GM23248 (cell line): ENCODE measurements at regions not wholly inside any gene's neighbourhood (a gene's known extent, or its start where the extent isn't known, plus 50 kb on each side); places are given as distances from the start of the nearest gene placed in this dataset.

Experiments used
- EZH2 ChIP-seq: fragments of 200-600 bp; sonication (generic); IDR thresholded peaks from 2 replicates; pipeline ENCODE4 v1.6.1; 2018; ENCODE audit warnings: antibody characterized with exemption, mild to moderate bottlenecking; ENCODE audit not compliant: insufficient read depth, poor library complexity, severe bottlenecking
- EZH2phosphoT487 ChIP-seq: fragments of 200-600 bp; sonication (generic); IDR thresholded peaks from 2 replicates; pipeline ENCODE4 v1.6.1; 2018; ENCODE audit warnings: antibody characterized with exemption, moderate library complexity, mild to moderate bottlenecking, low read depth; ENCODE audit not compliant: insufficient read depth

GRCh38 chr7:93723424-93724124 is 149.1 kb upstream of the CALCR start:
- TF ChIP-seq EZH2phosphoT487 = no peak
- TF ChIP-seq EZH2 = no peak
